Activated B cell treated with CpG ODN at 0.5 μM for 24 hours (primary cell): ENCODE measurements at regions not wholly inside any gene's neighbourhood (a gene's known extent, or its start where the extent isn't known, plus 50 kb on each side); places are given as distances from the start of the nearest gene placed in this dataset.

Experiments used
- ATAC-seq: fragments of 200-7000 bp; cut with Tn5 transposase; one replicate; pipeline ENCODE4 v1.10.0; 2021; ENCODE audit warnings: low read depth, mild to moderate bottlenecking, moderate library complexity
- CTCF ChIA-PET: fragments of 350-600 bp; sonication (Branson Sonifier 250); formaldehyde crosslinking; loops from one replicate; lab custom pipeline; 2021; ENCODE audit warnings: antibody characterized with exemption; lab: Charles Lee
- POLR2A ChIA-PET: fragments of 350-600 bp; sonication (Branson Sonifier 250); formaldehyde crosslinking; loops from one replicate; lab custom pipeline; 2021; ENCODE audit warnings: antibody characterized with exemption; lab: Charles Lee
- DNase-seq: peaks from one replicate; pipeline ENCODE4 v3.0.0; 2022
- H3K27ac Mint-ChIP-seq: one replicate; pipeline ENCODE4 v1.8.0; 2020; ENCODE audit warnings: mixed read lengths
- H3K27me3 Mint-ChIP-seq: one replicate; pipeline ENCODE4 v1.8.0; 2021; ENCODE audit warnings: mixed read lengths
- H3K36me3 Mint-ChIP-seq: one replicate; pipeline ENCODE4 v1.8.0; 2021; ENCODE audit warnings: low read depth, mixed read lengths
- H3K4me1 Mint-ChIP-seq: one replicate; pipeline ENCODE4 v1.8.0; 2021; ENCODE audit warnings: mixed read lengths
- H3K4me3 Mint-ChIP-seq: one replicate; pipeline ENCODE4 v1.8.0; 2020; ENCODE audit warnings: mild to moderate bottlenecking, mixed read lengths
- H3K9me3 Mint-ChIP-seq: one replicate; pipeline ENCODE4 v1.8.0; 2020; ENCODE audit warnings: mixed read lengths
- intact Hi-C: fragments of 100-400 bp; cut with micrococcal nuclease; formaldehyde crosslinking; loops from one replicate; pipeline ENCODE4 v1.15.1; 2024
- TF ChIP-seq, protein P1 (sequence below): fragments of 200-600 bp; IDR thresholded peaks from one replicate; pipeline ENCODE4 v1.8.0; 2022; ENCODE audit warnings: antibody characterized with exemption, mild to moderate bottlenecking

DNA sequence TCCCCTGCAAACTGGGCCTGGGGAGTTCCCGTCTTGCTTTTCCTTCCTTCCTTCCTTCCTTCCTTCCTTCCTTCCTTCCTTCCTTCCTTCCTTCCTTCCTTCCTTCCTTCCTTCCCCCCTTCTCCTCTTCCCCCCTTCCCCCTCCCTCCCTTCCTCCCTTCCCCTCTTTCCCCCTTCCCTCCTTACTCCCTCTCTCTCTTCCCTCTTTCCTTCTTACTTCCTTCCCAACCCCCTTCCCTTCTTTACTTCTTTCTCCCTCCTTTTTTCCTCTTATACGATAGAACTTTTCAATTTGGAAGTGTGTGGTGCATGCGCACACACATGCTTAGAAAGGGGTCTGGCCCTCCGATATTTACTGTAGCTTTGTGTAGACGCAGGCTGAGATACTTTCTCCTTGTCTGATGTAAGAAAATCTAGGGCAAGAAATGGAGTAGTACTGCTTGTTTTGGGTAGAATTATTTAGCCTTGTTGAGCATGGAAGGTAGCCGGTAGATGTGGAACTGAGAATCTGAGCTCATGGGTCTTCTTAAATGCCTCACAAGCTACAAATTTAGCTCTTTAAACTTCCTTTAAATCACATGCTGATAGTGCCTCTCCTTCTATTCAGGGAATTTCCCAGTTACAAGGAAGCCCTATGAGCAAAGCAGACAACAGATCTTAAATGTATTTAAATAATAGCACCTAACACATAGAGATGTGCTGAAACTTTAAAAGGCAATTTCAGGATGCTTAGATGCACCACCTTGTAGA, 189.6 kb downstream of the GPAT3 start:
- H3K9me3 Mint-ChIP-seq, result no peaks in the 10 kb centered on the region
- H3K4me1 Mint-ChIP-seq, result no peaks in the 10 kb centered on the region
- H3K27me3 Mint-ChIP-seq, result peaks cover 10% of the 10 kb centered on the region
- H3K27ac Mint-ChIP-seq, result no peak overlapping the region
- TF ChIP-seq, protein P1, sequence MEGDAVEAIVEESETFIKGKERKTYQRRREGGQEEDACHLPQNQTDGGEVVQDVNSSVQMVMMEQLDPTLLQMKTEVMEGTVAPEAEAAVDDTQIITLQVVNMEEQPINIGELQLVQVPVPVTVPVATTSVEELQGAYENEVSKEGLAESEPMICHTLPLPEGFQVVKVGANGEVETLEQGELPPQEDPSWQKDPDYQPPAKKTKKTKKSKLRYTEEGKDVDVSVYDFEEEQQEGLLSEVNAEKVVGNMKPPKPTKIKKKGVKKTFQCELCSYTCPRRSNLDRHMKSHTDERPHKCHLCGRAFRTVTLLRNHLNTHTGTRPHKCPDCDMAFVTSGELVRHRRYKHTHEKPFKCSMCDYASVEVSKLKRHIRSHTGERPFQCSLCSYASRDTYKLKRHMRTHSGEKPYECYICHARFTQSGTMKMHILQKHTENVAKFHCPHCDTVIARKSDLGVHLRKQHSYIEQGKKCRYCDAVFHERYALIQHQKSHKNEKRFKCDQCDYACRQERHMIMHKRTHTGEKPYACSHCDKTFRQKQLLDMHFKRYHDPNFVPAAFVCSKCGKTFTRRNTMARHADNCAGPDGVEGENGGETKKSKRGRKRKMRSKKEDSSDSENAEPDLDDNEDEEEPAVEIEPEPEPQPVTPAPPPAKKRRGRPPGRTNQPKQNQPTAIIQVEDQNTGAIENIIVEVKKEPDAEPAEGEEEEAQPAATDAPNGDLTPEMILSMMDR, result no peak
- ATAC-seq (no peak), DNase-seq (no peak)
- no peaks in the 10 kb centered on the region for H3K36me3 Mint-ChIP-seq
- no peak overlapping the region for H3K4me3 Mint-ChIP-seq
- ChIA-PET CTCF (no interaction called here), POLR2A (no interaction called here)
- intact Hi-C loops, result no loop called here

DNA sequence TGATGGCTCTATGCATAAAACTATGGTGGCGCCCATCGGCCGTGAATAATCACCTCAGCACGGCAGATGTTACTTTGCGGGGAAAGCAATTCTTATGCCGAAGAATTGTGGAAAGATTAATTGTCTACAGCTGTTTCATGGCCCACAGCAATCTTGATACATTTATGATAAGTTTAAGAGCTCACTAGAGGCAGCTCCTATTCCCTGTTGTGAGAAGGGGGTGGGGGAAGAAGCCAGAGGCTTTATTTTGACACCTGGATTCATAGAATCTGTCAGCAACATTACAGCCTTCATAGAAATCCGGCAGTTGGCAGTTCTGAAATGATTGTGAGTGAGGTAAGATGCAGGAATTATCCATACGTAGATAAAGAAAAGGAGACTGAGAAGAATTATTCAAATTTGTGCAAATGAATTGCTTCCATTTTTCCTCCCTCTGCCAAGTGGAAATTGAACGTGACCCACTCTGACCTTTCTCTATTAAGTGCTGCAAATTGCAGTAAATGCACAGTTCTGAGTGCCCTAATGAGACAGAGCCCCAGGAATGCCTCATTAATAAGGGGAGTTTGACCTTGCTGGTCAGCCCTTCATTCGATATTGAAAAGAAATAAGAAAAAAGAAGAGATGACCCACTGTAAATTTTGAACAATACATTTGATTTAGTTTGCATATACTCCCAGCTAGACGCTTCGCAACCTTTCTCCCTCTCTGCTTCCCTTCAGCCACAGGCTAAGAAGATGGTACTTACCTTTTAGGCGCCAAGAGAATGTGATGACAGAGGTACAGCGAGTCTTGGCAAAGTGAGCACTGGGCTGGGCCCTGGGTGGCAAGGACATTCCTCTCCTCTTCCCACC, 188.8 kb downstream of the GPAT3 start:
- no peak overlapping the region for H3K4me3 Mint-ChIP-seq
- POLR2A ChIA-PET, result no interaction called here

DNA sequence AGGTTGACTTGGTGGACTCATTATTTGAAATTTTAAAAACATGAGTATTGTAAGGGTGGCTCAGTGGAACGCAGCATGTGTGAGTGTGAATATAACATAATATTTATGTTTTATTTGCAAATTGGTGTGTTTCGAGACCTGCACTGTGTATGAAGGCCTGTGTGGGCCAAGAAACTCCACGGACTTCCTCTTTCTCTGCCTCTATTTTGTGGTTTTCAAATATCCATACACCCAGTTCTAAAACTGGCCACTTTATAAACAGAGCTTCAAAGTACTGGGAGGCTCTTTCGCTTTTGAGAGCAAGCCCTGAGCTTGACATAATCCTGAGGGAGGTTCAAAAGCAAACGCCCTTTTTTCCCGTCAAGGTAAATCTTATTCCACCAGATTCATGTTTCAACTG, 187.7 kb downstream of the GPAT3 start:
- no peaks in the 10 kb centered on the region for H3K4me1 Mint-ChIP-seq
- peaks cover 10% of the 10 kb centered on the region for H3K27me3 Mint-ChIP-seq
- DNase-seq, result no peak
- intact Hi-C loops, result no loop called here
- no peak for ATAC-seq
- no peaks in the 10 kb centered on the region for H3K9me3 Mint-ChIP-seq
- TF ChIP-seq, protein P1, result no peak
- ChIA-PET POLR2A (no interaction called here), CTCF (no interaction called here)
- H3K27ac Mint-ChIP-seq, result no peak overlapping the region
- no peak overlapping the region for H3K4me3 Mint-ChIP-seq
- no peaks in the 10 kb centered on the region for H3K36me3 Mint-ChIP-seq

More for the DNA sequence above, 188.8 kb downstream of the GPAT3 start:
- TF ChIP-seq, protein P1, result no peak
- ATAC-seq, result no peak
- DNase-seq, result no peak
- H3K27ac Mint-ChIP-seq, result no peak overlapping the region
- no peaks in the 10 kb centered on the region for H3K4me1 Mint-ChIP-seq
- intact Hi-C loops, result no loop called here
- no peaks in the 10 kb centered on the region for H3K36me3 Mint-ChIP-seq
- CTCF ChIA-PET, result no interaction called here
- no peaks in the 10 kb centered on the region for H3K9me3 Mint-ChIP-seq
- H3K27me3 Mint-ChIP-seq, result peaks cover 10% of the 10 kb centered on the region

DNA sequence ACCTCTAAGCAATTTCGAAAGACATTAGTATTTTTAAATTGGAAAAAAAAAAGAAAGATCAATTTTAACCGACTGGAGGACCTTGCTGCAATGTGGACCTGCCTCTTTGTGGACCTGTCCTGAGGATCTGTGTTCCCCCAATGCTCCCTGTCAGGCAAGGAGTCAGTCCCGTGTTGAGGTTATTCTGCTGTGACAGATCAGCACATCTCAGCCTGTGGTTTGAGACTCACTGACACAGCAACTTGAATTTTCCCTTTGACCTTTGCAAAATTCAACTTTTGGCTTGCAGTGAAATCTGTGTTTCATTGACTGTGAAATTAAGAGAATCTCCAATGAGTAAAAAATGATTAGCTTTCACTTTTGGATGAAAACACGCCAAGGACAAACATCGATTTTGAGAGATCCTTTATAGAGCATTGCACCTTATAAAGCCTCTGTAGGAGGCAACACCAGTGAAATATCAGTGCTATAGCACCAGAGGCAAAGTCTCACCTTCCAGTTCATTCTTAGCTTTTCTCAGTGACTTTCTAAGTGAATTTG, 186.9 kb downstream of the GPAT3 start:
- Mint-ChIP-seq H3K4me1 (no peaks in the 10 kb centered on the region), H3K36me3 (no peaks in the 10 kb centered on the region), H3K27me3 (peaks cover 10% of the 10 kb centered on the region), H3K27ac (no peak overlapping the region), H3K9me3 (no peaks in the 10 kb centered on the region), H3K4me3 (no peak overlapping the region)
- TF ChIP-seq, protein P1, result no peak
- DNase-seq, result no peak
- ATAC-seq, result no peak
- POLR2A ChIA-PET, result no interaction called here
- intact Hi-C loops, result no loop called here
- CTCF ChIA-PET, result no interaction called here

DNA sequence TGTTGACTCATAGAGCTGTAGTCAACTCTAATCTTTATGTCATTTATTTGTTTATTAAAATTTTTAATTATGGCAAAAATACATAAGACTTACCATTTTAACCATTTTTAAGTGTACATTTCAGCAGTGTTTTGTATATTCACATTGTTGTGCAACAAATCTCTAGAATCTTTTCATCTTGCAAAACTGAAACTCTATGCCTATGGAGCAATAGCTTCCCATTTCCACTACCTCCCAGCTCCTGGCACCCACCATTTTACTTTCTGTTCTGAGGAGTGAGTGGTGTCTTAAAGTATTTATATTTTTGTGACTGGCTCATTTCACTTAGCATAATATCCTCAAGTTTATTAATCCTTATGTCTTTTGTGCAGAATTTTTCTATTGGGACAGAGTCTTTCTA, 181.0 kb downstream of the GPAT3 start:
- intact Hi-C loops, result no loop called here
- DNase-seq (no peak), ATAC-seq (no peak)
- Mint-ChIP-seq H3K27me3 (peaks cover 9% of the 10 kb centered on the region), H3K27ac (no peak overlapping the region), H3K9me3 (no peaks in the 10 kb centered on the region), H3K4me3 (no peak overlapping the region), H3K36me3 (no peaks in the 10 kb centered on the region), H3K4me1 (no peaks in the 10 kb centered on the region)
- ChIA-PET POLR2A (no interaction called here), CTCF (no interaction called here)
- TF ChIP-seq, protein P1, result no peak
